Testis (tissue), 2 donors: ENCODE measurements at regions not wholly inside any gene's neighbourhood (a gene's known extent, or its start where the extent isn't known, plus 50 kb on each side); places are given as distances from the start of the nearest gene placed in this dataset.
"Not testable (repeated sequence)": the region's sequence is repeated elsewhere in the genome, so short reads cannot be mapped to it uniquely, and the experiment has no call there.

Experiments
- DNase-seq: peaks from one replicate; pipeline ENCODE4 v3.0.0-alpha.2; 2019
- H3K27ac ChIP-seq, 2 donors: fragments of 200-600 bp; sonication (generic); one replicate each; pipeline ENCODE4 v1.5.1; 2019
- H3K27me3 ChIP-seq: fragments of 200-600 bp; sonication (generic); one replicate; pipeline ENCODE4 v1.5.1; 2019
- H3K36me3 ChIP-seq: fragments of 200-600 bp; sonication (generic); one replicate; pipeline ENCODE4 v1.5.1; 2017; ENCODE audit warnings: low read depth; ENCODE audit errors: missing control alignments
- H3K4me1 ChIP-seq: fragments of 200-600 bp; sonication (generic); one replicate; pipeline ENCODE4 v1.5.1; 2019
- H3K4me3 ChIP-seq, 2 donors: fragments of 200-600 bp; sonication (generic); one replicate each; pipeline ENCODE4 v1.5.1; 2017 to 2019
- H3K9me3 ChIP-seq: fragments of 200-600 bp; sonication (generic); one replicate; pipeline ENCODE4 v1.5.1; 2017
- POLR2A ChIP-seq: fragments of 450-650 bp; IDR thresholded peaks from one replicate; pipeline ENCODE4 v1.6.1; 2017; ENCODE audit warnings: antibody characterized with exemption, mild to moderate bottlenecking, moderate library complexity
- WGBS, 2 donors: methylation state at CpG; one replicate each; pipeline ENCODE4 v1.1.5; 2018; 5-methylcytosine and 5-hydroxymethylcytosine counted together
- intact Hi-C: fragments of 100-400 bp; cut with DNase I; formaldehyde crosslinking; loops from one replicate; pipeline ENCODE4 v1.15.1; 2023; ENCODE audit warnings: low total_unique reads
- TF ChIP-seq, protein P1 (sequence below), 3 experiments: fragments of 450-650 bp in 2 of 3; fragments of 200-600 bp in 1 of 3; sonication (generic) in 1 of 3; IDR thresholded peaks; one replicate each; pipeline ENCODE4 v1.5.1; 2016 to 2019; ENCODE audit warnings: antibody characterized with exemption in 3 of 3, mild to moderate bottlenecking in 2 of 3, moderate library complexity in 1 of 3

DNA sequence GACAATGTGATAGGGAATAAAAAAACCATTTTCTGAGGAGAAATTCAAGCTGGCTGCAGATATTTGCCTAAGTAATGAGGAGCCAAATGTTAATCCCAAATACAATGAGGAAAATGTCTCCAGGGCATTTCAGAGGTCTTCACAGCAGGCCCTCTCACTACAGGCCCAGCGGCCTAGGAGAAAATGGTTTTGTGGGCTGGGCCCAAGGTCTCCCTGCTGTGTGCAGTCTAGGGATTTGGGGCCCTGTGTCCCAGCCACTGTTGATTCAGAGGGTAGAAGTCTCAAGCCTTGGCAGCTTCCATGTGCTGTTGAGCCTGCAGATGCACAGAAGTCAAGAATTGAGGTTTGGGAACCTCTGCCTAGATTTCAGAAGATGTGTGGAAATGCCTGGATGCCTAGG, 778.7 kb downstream of the CENPC start:
- Histone ChIP-seq H3K4me1 (no peaks in the 10 kb centered on the region), H3K4me3 (no peak overlapping the region), H3K36me3 (no peaks in the 10 kb centered on the region), H3K9me3 (no peaks in the 10 kb centered on the region), H3K27ac (no peak overlapping the region), H3K27me3 (no peaks in the 10 kb centered on the region)
- DNase-seq: no peak
- intact Hi-C loops: no loop called here
- 89 to 100% methylated on average over 1 of the region's 1 CpG for WGBS, 2 donors
- TF ChIP-seq, protein P1, sequence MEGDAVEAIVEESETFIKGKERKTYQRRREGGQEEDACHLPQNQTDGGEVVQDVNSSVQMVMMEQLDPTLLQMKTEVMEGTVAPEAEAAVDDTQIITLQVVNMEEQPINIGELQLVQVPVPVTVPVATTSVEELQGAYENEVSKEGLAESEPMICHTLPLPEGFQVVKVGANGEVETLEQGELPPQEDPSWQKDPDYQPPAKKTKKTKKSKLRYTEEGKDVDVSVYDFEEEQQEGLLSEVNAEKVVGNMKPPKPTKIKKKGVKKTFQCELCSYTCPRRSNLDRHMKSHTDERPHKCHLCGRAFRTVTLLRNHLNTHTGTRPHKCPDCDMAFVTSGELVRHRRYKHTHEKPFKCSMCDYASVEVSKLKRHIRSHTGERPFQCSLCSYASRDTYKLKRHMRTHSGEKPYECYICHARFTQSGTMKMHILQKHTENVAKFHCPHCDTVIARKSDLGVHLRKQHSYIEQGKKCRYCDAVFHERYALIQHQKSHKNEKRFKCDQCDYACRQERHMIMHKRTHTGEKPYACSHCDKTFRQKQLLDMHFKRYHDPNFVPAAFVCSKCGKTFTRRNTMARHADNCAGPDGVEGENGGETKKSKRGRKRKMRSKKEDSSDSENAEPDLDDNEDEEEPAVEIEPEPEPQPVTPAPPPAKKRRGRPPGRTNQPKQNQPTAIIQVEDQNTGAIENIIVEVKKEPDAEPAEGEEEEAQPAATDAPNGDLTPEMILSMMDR (IDR thresholded peaks at IDR 0.05): no peak

DNA sequence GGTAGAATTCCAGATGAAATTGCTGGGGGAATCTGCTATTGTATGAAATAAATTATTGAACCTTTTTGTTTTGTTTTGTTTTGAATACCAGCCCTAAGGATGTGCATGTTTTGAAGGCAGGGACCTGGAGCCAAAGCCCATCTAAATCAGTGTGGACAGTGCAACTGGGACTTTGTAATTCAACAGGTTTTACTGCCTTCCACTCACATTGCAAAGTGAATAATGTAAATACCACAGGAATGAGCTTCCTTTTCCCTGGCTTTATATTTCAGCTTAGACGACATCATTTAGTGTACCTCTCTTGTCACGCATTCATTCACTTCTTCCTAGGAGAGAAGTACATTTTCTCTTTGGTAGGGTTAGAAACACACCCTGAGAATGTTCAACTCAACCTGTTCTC, 795.0 kb downstream of the CENPC start:
- Histone ChIP-seq H3K4me3 (no peak overlapping the region), H3K27ac (no peak overlapping the region), H3K27me3 (no peaks in the 10 kb centered on the region), H3K36me3 (no peaks in the 10 kb centered on the region), H3K9me3 (no peaks in the 10 kb centered on the region), H3K4me1 (no peaks in the 10 kb centered on the region)
- WGBS, 2 donors: 79 to 81% methylated on average over 2 of the region's 2 CpGs
- DNase-seq: no peak
- intact Hi-C loops: no loop called here
- TF ChIP-seq, protein P1 (IDR thresholded peaks at IDR 0.05): no peak
- TF ChIP-seq POLR2A: no peak

DNA sequence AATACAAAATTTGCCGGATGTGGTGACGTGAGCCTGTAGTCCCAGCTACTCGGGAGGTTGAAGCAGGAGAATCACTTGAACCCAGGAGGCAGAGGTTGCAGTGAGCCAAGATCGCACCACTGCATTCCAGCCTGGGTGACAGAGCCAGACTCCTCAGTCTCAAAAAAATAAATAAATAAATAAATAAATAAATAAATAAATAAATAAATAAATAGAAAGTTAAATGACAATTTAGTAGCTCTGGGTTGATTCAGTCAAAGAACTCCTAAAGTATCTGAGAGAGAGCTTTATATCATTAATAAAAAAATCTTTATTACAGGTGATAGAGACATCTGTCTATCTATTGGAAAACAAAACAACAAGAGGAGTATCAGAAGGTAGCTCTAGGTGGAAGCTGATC, 798.4 kb downstream of the CENPC start:
- WGBS, 2 donors: 93 to 96% methylated on average over 4 of the region's 4 CpGs
- H3K4me1 ChIP-seq: not testable (repeated sequence)

DNA sequence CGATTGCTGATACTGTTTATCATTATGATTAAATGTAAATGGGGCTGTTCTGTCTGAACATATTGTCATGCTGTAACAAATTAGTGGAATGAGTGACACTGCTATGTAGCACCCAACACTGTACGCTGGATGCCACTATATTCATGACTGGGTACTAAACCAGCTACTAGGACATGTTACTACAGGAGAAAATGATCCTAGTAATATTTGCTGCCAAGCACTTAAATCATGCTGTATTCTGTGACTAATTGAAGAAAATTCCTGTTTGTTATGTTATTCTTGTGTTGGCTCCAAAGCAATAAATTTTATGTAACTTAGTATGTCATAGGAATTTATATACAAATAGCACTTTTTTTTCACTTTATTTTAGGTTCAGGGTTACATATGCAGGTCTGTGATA, 804.2 kb downstream of the CENPC start:
- Histone ChIP-seq H3K4me1 (no peaks in the 10 kb centered on the region), H3K36me3 (no peaks in the 10 kb centered on the region), H3K27me3 (no peaks in the 10 kb centered on the region), H3K9me3 (no peaks in the 10 kb centered on the region), H3K27ac (no peak overlapping the region), H3K4me3 (no peak overlapping the region)
- 58 to 73% methylated on average over 2 of the region's 2 CpGs for WGBS, 2 donors
- intact Hi-C loops: no loop called here
- TF ChIP-seq POLR2A: no peak
- TF ChIP-seq, protein P1 (IDR thresholded peaks at IDR 0.05): no peak
- no peak for DNase-seq

More for the DNA sequence above, 798.4 kb downstream of the CENPC start:
- DNase-seq, H3K4me3 ChIP-seq, H3K36me3 ChIP-seq, H3K9me3 ChIP-seq, H3K27me3 ChIP-seq, intact Hi-C loops, H3K27ac ChIP-seq: not testable (repeated sequence)

DNA sequence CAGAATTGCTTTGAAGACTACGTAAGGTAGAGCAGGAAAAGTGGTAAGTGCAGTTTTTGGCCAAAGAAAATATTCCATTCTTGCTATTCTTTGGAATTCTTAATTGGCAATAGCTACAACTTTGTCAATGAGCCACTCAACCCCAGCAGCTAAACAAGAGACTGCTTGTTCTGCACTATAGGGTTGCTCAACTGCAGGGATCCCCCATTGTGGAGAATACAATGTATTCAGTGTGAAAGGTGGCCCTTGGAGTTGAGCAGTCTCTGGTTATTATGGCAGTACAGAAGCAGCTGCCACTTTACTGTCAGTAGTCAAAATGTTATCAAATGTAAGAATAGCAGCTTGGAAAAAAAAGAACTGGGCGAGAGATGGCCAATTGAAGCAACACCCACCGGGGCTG, 808.7 kb downstream of the CENPC start:
- no peak overlapping the region for H3K4me3 ChIP-seq
- H3K9me3 ChIP-seq: no peaks in the 10 kb centered on the region
- H3K27me3 ChIP-seq: no peaks in the 10 kb centered on the region
- H3K36me3 ChIP-seq: no peaks in the 10 kb centered on the region
- H3K27ac ChIP-seq: no peak overlapping the region
- WGBS, 2 donors: 66 to 67% methylated on average over 3 of the region's 3 CpGs
- no peak for TF ChIP-seq POLR2A
- TF ChIP-seq, protein P1 (IDR thresholded peaks at IDR 0.05): no peak
- DNase-seq: peak; percentile 29
- intact Hi-C loops: no loop called here
- H3K4me1 ChIP-seq: no peaks in the 10 kb centered on the region
